ENCODE measurements at regions not wholly inside any gene's neighbourhood (a gene's known extent, or its start where the extent isn't known, plus 50 kb on each side); places are given as distances from the start of the nearest gene placed in this dataset.
"Not testable (repeated sequence)": the region's sequence is repeated elsewhere in the genome, so short reads cannot be mapped to it uniquely, and the experiment has no call there.

DNA sequence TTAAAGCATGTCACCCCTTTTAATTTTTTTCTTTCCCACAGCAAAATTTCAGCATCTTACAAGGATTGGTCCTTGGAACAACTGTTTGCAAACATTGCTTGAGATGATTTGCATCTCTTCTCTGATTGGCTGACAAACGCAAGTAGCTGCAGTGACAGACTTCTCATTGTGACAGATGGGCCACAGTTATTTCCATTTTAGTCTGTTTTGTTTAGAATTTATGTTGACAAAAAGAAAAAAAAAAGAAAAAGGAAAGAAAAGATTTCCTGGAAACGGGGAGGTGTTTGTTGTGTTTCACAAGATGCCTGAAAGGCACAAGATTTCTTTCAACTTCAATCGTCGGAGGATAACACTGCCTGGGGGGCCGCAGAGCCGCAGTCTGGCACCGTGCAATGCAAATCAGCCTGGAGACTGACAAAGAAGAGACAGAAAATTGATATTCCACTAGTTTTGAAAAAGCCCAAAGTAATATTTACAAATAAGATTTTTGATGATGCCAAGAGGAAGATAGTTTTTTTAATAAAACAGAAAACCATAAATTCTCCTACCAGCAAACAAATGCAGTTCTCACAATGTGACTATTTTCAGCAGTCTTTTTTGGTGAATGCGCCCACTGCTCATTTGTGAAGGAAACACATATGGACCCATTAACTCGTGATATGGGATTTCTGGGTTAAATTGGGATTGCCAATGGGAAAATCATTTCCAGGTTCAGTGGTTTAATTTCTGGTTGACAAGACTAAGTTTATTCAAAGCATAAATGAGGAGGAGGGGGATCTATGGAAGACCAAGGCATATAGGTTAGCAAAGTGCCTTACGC lies 296.2 kb upstream of the SMIM21 start:
- DNase-seq, result no peak

DNA sequence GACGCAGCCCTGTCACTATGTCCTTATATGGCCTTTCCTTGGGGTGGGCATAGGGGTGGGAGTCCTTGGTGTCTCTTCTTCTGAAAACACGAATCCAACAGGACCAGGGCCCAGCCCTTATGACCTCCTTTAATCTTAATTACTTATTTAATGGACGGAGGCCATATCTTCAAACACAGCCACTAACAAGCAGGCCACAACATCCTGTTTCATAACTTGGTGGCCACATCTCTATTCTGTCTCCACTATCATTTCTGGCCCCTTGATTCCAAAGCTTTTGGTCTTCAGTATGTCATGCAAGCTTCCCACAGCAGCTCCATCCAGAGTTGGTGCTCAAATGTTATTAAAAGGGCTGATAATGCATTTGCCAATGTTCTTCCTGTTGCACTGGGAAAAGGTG lies 287.3 kb upstream of the SMIM21 start:
- no peak for DNase-seq

DNA sequence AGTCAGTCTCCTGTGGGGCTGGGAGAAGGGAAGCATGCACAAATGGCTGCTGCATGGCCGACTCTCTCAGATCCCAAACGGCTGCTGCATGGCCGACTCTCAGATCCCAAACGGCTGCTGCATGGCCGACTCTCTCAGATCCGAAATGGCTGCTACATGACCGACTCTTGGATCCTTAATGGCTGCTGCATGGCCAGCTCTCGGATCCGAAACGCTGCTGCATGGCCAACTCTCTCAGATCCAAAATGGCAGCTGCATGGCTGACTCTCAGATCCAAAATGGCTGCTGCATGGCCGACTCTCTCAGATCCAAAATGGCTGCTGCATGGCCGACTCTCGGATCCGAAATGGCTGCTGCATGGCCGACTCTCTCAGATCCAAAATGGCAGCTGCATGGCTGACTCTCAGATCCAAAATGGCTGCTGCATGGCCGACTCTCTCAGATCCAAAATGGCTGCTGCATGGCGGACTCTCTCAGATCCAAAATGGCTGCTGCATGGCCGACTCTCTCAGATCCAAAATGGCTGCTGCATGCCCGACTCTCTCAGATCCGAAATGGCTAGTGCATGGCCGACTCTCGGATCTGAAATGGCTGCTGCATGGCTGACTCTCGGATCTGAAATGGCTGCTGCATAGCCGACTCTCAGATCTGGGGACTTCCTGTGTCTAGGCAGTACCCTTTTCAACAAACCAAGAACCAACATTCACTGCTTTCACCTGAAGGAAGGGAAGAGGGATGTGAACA lies 284.8 kb upstream of the SMIM21 start:
- not testable (repeated sequence) for DNase-seq

DNA sequence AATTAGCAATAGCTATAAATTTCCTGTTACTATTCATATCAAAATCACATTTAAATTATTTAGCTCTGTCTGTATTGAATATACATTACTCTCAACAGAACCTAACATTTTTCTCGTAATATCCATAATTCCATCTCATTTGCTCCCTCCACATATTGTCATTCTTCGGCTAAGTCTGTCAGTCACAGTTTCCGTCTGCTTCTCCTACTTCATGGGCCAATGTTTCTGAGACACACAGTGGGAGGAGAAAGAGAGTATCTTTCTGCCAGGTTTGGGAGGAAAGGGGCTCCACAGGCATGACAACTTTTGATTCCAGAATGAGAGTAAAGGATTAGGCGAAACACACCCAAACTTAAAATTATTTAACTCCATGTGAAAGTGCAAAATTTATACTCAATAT lies 273.1 kb upstream of the SMIM21 start:
- no peak for DNase-seq

DNA sequence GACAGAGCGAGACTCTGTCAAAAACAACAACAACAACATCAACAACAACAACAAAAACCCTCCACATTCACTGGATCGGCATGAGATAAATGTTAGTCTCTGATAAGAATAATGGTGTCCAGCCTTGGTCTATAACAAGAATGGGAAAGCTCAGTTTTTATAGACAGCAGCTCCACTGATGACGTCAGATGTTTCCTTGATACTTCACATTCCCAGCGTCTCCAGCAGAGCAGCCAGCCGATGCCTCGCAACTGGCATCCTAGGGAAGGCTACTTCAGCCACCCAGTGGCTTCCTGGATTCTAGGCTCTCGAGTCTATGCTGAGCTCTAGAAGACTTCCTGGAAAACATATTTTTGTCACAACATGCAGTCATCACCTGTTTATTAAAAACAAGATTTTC lies 271.4 kb upstream of the SMIM21 start:
- DNase-seq, result no peak

DNA sequence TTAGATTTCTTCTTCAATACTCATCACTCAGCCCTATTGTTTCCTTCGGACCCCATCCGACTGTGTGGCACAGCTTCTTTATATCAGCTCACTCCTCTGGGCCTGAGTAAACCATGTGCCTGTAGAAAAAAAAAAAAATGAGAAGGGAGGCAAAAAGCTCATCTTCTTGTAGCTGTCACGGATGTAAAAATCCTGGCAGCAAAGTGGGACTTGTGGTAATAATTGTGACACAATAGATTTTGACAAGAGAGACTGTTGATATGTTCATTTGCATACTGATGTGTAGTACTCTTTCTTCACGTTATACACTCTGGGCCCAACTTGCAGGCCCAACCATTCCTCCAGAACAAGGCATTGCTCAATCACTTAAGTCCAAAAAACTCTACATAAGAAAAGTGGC lies 270.0 kb upstream of the SMIM21 start:
- no peak for DNase-seq

DNA sequence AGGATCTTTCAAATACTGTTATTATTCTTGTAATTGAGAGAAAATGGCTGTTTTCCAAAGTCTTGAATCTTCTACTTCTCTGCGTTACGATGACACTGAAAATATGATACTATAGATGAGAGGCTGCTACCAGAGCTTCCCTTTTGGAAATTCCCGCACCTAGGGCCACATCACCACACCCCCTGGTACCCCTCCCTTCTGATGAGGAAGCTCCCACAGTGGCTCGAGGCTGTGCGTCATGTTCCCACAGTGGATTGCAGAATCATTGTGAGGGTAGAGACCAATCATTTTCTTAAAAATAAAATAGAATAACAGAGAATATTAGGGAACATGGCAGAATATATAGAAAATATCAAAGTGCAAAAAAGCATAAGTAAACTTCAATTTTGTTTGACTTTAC lies 268.9 kb upstream of the SMIM21 start:
- peak in 1 of 2 donors; percentile 43 for DNase-seq

DNA sequence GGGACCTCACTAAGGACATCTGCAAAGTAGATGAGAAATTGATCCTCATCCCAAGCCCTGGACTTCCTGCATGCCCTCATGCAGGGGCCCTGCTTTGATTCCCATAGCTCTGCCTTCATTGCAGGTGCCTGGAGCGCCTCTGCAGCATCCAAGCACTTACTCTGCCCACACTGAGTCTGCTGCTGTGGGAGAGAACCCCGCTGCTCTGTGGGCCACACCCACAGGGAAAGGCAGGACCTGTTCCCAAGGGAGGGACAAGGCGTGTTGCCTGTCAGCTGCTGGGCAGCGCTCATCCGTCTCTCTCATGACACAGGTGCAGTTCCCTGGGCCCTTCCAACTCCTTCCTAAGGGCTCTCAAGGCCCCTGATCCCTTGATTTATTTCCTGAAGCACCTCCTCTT lies 266.8 kb upstream of the SMIM21 start:
- DNase-seq, result no peak

DNA sequence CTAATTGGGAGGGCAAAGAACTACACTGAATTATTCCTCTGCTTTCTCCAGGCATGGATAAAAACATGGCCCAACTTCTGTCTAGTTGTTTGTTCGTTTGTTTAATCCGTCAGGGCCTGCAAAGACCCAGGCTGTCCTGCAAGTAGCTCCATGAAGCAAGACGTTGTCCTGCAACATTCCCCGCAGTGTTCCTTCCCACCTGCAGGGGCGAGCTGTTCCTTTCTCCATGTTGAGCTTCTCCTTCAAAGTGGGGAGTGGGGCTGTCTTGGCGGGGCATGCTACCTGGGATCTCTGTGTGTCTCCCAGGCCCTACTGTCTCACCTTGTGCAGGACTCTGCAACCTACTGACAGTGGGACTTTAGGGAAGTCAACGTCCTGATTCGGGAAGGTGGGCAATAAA lies 264.0 kb upstream of the SMIM21 start:
- no peak for DNase-seq

DNA sequence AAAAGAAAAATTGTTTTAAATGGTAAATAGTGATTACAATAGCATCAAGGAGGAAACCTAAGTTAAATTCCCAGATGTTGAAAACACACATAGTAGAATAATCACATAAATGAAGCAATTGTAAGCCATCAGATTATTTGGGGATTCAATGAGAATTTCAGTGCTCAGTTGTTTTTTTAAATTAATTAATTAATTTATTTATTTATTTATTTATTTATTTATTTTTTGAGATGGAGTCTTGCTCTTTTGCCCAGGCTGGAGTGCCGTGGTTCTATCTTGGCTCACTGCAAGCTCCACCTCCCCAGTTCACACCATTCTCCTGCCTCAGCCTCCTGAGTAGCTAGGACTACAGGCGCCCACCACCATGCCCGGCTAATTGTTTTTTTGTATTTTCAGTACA lies 262.8 kb upstream of the SMIM21 start:
- DNase-seq, result not testable (repeated sequence)

DNA sequence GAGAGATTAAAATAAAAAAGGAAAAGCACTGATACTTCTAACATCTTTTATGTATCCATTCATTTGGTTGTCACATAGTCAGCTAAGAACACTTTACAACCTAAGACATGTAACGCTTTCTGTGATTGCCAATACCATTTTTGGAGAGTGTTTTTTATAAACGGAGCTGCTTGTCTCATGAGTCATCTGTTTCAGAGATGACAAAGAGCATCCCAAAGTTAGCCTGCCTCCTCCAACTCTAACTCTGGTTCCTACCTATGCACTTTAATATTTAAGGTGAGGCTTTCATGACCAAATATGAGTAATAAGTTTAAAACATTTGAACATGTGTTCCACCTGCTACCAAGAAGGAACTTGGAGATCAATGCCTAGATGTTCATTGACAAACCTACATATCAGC lies 260.1 kb upstream of the SMIM21 start:
- no peak for DNase-seq

DNA sequence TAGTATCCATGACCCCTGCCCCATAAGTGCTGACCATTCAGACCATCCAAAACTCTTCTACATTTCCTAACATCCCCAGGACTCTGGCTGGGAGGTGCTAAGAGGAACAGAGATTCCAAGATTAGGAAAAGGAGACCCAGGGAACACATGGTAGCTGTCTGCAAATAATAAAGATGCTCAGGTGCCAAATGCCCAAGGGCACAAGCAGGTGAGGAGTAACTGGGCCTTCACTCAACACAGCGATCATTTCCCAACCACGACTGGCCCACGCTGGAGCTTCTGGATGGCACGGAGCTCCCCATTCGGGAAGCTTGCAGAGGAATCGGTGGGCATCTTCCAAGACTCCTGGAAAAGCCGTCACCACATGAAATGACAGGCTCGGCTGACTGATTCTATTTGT lies 255.9 kb upstream of the SMIM21 start:
- no peak for DNase-seq

DNA sequence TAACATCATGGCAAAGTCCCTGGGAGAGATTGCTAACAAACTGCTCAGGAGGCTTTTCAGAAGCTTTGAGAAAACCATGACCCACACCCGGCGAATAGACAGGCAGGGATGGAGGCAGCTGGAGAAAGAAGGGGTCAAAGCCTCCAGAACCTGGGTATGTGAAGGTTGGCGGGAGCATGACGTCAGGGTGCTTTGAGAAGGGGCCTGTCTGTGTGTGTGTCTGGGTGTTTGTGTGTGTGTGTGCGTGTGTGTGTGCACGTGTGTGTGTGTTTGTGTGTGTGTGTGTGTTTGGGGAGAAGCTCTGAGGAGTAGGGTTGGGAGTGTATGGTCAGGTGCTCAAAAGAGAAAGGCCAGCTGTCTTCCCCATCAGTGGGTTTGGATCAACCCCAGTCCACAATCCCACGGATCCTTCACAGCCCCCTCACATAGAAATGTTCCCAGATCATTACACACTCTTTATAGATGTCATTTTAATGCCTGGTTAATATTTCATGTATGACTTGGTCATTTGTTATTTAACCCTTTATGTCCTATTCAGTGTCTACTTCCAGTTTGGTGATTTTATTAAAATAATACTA lies 254.1 kb upstream of the SMIM21 start:
- DNase-seq, result no peak

DNA sequence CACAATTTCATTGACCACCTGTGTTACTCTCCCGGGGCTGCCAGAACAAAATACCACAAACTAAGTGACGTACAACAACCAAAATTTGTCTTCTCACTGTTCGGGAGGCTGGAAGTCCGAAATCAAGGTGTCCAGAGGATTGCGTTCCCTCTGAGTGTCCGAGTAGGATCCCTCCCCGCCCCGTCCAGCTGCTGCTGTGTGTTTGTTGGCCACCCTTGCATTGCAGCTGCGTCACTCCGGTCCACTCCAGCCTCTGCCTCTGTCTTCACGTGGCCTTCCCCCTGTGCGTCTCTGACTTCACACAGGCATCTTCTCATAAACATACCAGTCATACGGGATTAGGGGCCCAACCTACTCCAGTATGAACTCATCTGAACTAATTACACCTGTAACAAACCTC lies 251.8 kb upstream of the SMIM21 start:
- no peak for DNase-seq

DNA sequence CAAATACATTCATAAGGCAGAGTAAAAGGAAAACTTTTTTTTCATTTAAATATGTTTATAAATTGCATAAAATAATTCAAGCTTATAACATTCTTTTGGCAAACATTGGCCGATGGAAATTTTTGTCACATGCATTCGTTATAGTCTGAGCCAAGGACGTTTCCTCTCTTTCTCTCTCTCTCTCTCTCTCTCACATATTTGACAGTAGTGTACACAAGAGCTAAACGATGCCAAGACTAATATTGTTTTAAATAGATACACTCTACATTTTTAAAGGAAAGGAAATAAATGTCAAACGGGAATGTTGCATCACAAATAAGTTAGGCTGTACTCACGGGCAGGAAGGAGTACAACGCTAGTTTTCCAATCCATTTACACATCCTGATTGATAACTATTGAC lies 251.1 kb upstream of the SMIM21 start:
- DNase-seq, result no peak

DNA sequence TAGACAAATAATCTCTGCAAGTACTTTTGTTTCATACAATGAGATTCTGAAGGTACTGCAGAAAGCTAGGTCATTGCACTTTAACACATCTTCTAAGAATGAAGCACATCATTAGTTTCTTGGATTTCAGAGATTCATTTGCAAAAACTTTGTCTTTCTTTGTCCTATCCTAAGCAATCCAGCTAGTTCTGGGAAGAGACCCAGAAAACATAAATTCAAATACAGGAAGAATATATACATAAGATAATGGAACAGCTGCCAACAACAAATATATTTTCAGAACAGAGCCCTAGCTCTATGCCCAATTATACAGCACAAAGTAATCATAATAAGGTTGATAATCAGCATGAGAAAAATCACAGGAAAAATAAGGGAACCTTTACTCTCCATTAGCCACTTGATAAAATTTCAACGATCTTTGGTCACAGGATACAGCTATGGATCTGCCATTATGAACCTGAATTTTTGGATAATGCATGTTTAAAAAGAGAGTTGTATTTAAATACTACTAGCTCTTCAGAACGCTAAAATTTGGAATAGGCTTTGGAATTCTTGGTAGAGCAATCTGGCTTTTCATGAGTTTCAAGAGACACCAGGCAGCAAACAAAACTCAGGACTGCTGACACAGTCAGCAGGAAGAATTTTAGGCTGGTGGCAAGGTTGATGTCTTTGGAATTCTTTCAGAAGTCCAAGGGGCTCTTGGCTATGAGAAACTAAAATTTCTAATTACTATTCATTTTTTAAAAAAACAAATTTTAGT lies 250.4 kb upstream of the SMIM21 start:
- no peak for DNase-seq

DNA sequence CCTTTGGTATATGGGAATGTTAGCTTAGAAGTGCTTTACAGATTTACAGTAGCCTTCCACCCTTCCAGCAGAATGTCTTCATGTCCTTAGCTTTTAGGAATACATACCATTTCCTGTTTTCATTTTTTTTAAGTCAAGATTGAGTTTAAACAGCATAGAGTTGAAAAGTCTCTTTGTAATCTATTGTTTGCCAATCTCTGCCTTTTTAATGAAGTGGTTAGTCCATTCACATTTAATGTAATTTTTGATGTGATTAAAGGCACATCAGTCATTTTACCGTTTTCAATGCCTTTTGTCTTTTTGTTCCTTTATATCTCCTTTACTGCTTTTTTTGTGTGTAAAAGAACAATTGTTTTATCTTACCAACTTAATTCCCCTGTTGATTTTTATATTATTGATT lies 233.4 kb upstream of the SMIM21 start:
- DNase-seq, result no peak

DNA sequence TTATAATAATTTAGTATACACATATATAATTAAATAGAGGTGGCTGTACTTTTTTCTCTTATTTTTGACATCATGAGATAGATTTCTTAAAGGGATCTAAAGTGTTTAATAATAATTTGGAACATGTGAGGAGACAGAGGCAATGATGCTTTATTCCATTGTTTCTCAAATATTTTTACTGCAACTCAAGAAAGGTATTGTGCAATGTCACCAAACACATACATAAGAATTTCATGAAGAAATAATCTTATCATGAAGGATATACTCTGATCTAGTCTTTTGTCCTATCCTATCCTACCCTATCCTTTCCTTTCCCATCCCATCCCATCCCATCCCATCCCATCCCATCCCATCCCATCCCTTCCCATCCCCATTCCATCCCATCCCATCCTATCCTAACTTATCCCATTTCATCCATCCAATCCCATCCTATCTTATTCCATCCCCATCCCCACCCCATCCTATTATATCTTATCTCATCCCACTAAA lies 232.1 kb upstream of the SMIM21 start:
- DNase-seq, result no peak

DNA sequence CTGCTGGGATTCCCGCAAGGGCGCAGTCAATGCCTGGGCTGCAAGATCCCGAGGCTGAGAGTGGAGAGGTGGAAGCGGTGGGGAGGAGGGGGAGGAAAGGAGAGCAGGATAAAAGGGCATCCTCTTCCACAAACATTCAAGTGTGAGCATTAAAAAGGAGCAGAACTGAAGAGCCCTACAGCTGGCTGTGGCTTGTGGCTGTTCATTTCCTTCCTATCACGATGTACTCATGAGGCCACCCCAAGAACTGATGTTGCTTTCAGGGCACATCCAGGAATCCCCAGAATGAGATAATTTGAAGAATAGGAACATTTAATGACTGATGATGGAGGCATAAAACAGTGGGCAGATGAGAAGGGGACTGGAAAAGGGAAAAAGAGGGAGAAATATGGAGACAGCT lies 230.8 kb upstream of the SMIM21 start:
- DNase-seq, result no peak

DNA sequence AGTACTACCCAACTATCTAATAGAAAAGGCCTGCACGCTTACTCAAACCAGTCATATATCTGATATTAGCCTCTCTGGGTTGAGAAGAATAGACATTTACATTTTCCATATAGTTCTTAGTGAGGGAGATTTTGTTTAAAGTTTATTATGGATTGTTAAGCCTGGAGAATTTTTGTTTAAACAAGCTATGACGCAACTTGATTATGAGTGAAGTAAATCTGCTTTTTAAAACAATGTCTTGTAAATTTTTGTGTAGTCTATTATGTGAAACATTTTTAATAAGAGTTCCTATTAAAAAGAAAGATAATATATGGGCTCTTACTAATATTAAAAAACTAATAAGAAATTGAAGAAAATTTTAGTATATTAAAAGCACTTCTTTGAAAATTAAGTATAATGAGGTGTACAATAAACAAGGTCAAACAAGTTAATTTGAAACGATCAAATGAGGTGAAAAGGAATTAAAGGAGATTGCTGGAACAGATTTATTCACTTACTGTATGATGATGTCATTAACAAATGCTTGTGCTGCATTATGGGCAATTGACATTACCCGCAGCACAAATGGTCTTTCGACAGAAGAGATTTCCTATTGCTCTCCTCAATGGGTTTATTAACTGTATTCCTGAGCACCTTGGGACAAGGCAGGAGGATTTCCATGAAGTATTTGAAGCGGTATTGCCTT lies 229.2 kb upstream of the SMIM21 start:
- DNase-seq, result no peak

DNA sequence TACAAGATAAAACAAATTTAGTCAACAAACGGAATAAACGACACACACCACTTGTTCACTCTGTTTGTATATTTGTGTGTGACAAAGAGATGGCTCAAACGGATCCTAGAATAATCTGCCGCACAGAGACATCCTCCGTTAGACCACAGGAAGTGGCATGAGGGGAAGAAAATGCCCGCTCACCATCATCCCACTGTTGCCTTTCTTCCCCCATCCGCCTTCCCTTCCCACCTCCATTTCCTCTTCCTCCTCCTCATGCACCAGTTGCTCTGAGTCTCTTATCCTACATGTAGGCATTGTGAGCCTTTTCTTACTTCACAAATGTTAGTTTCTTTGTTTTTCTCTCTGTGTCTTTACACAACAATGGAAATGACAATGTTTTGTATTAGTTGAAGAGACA lies 228.5 kb upstream of the SMIM21 start:
- DNase-seq, result no peak

Data from inflammatory macrophage (primary cell).